Activated naive CD8-positive, alpha-beta T cell treated with anti-CD3 and anti-CD28 coated beads, Interleukin-2, amount 10 ng/mL, durations not matched to agents 7 days and 5 days (primary cell): ENCODE measurements at regions not wholly inside any gene's neighbourhood (a gene's known extent, or its start where the extent isn't known, plus 50 kb on each side); places are given as distances from the start of the nearest gene placed in this dataset.
A peak's percentile ranks its signal among the peaks of the same experiment; 100 is the strongest.
"Not testable (repeated sequence)": the region's sequence is repeated elsewhere in the genome, so short reads cannot be mapped to it uniquely, and the experiment has no call there.

Source experiments
- ATAC-seq: fragments of 150-1000 bp; cut with Tn5 transposase; one replicate; pipeline ENCODE4 v1.10.0; 2021; ENCODE audit warnings: low read depth, moderate library complexity
- POLR2A ChIA-PET: fragments of 350-600 bp; sonication (Branson Sonifier 250); formaldehyde crosslinking; loops from one replicate; lab custom pipeline; 2021; ENCODE audit warnings: antibody characterized with exemption; lab: Charles Lee
- DNase-seq: peaks from one replicate; pipeline ENCODE4 v3.0.0; 2021
- H3K27ac Mint-ChIP-seq: one replicate; pipeline ENCODE4 v1.8.0; 2022; ENCODE audit warnings: mild to moderate bottlenecking, mixed read lengths
- H3K27me3 Mint-ChIP-seq: one replicate; pipeline ENCODE4 v1.8.0; 2022; ENCODE audit warnings: mild to moderate bottlenecking, moderate library complexity, mixed read lengths
- H3K36me3 Mint-ChIP-seq: one replicate; pipeline ENCODE4 v1.8.0; 2021; ENCODE audit warnings: mild to moderate bottlenecking, mixed read lengths
- H3K4me1 Mint-ChIP-seq: one replicate; pipeline ENCODE4 v1.8.0; 2021; ENCODE audit warnings: mixed read lengths
- H3K4me3 Mint-ChIP-seq: one replicate; pipeline ENCODE4 v1.8.0; 2022; ENCODE audit warnings: mild to moderate bottlenecking, moderate library complexity, mixed read lengths
- H3K9me3 Mint-ChIP-seq: one replicate; pipeline ENCODE4 v1.8.0; 2021; ENCODE audit warnings: mixed read lengths

GRCh38 chr5:158450751-158451171 lies 591.8 kb upstream of the CLINT1 start:
- Mint-ChIP-seq H3K4me1 (no peaks in the 10 kb centered on the region), H3K27me3 (no peaks in the 10 kb centered on the region), H3K36me3 (peaks cover 3% of the 10 kb centered on the region), H3K9me3 (peaks cover 4% of the 10 kb centered on the region), H3K4me3 (no peak overlapping the region), H3K27ac (no peak overlapping the region)
- POLR2A ChIA-PET, result no interaction called here
- ATAC-seq (no peak), DNase-seq (no peak)

GRCh38 chr5:158446761-158447160 lies 587.8 kb upstream of the CLINT1 start:
- H3K9me3 Mint-ChIP-seq, result peaks cover 14% of the 10 kb centered on the region
- POLR2A ChIA-PET, DNase-seq, ATAC-seq, H3K27ac Mint-ChIP-seq, H3K36me3 Mint-ChIP-seq, H3K27me3 Mint-ChIP-seq, H3K4me3 Mint-ChIP-seq, H3K4me1 Mint-ChIP-seq: not testable (repeated sequence)

GRCh38 chr5:158439204-158439603 lies 580.3 kb upstream of the CLINT1 start:
- H3K9me3 Mint-ChIP-seq, result peaks cover 19% of the 10 kb centered on the region
- peaks cover 22% of the 10 kb centered on the region for H3K4me1 Mint-ChIP-seq
- not testable (repeated sequence) for H3K4me3 Mint-ChIP-seq

GRCh38 chr5:158436271-158437065 lies 577.5 kb upstream of the CLINT1 start:
- POLR2A ChIA-PET, result no interaction called here
- Mint-ChIP-seq H3K4me3 (no peak overlapping the region), H3K27me3 (no peaks in the 10 kb centered on the region), H3K27ac (peak overlapping the region; percentile 89), H3K4me1 (peaks cover 39% of the 10 kb centered on the region), H3K36me3 (peaks cover 31% of the 10 kb centered on the region), H3K9me3 (peaks cover 20% of the 10 kb centered on the region)
- DNase-seq, result no peak
- no peak for ATAC-seq

More at GRCh38 chr5:158439204-158439603, 580.3 kb upstream of the CLINT1 start:
- DNase-seq, H3K27me3 Mint-ChIP-seq, H3K27ac Mint-ChIP-seq, POLR2A ChIA-PET, ATAC-seq: not testable (repeated sequence)
- H3K36me3 Mint-ChIP-seq, result peaks cover 17% of the 10 kb centered on the region

GRCh38 chr5:158435161-158435616 lies 576.2 kb upstream of the CLINT1 start:
- Mint-ChIP-seq H3K27ac (peak overlapping the region; percentile 89), H3K27me3 (no peaks in the 10 kb centered on the region), H3K4me3 (peak overlapping the region; percentile 76), H3K4me1 (peaks cover 40% of the 10 kb centered on the region), H3K36me3 (peaks cover 29% of the 10 kb centered on the region), H3K9me3 (peaks cover 18% of the 10 kb centered on the region)
- POLR2A ChIA-PET, result no interaction called here
- DNase-seq (peak; percentile 43), ATAC-seq (peak; percentile 89)

GRCh38 chr5:158434749-158435148 lies 575.8 kb upstream of the CLINT1 start:
- Mint-ChIP-seq H3K9me3 (peaks cover 18% of the 10 kb centered on the region), H3K27ac (peak overlapping the region; percentile 89), H3K4me1 (peaks cover 40% of the 10 kb centered on the region), H3K27me3 (no peaks in the 10 kb centered on the region), H3K36me3 (peaks cover 31% of the 10 kb centered on the region), H3K4me3 (no peak overlapping the region)
- ATAC-seq (peak; percentile 9), DNase-seq (no peak)
- POLR2A ChIA-PET, result no interaction called here

GRCh38 chr5:158433634-158434033 lies 574.7 kb upstream of the CLINT1 start:
- Mint-ChIP-seq H3K36me3 (peaks cover 34% of the 10 kb centered on the region), H3K27me3 (no peaks in the 10 kb centered on the region), H3K4me1 (peaks cover 40% of the 10 kb centered on the region), H3K9me3 (peaks cover 17% of the 10 kb centered on the region), H3K4me3 (peak overlapping the region; percentile 31), H3K27ac (peak overlapping the region; percentile 89)
- ATAC-seq (no peak), DNase-seq (no peak)
- POLR2A ChIA-PET, result interaction anchor here (0.6 kb wide), 1 partner anchor 1141 kb away, joined by 3 read pairs; no protein-coding TSS in a partner anchor

- ATAC-seq, result no peak
- H3K27me3 Mint-ChIP-seq, result no peaks in the 10 kb centered on the region
- POLR2A ChIA-PET, result no interaction called here
- peaks cover 9% of the 10 kb centered on the region for H3K9me3 Mint-ChIP-seq
- peaks cover 36% of the 10 kb centered on the region for H3K4me1 Mint-ChIP-seq
- H3K4me3 Mint-ChIP-seq, result no peak overlapping the region
- H3K27ac Mint-ChIP-seq, result no peak overlapping the region
- peaks cover 22% of the 10 kb centered on the region for H3K36me3 Mint-ChIP-seq
- DNase-seq, result no peak
Observed at GRCh38 chr5:158431369-158432029, 572.6 kb upstream of the CLINT1 start.

- POLR2A ChIA-PET, result no interaction called here
- no peak overlapping the region for H3K27ac Mint-ChIP-seq
Observed at GRCh38 chr5:158430798-158431167, 571.8 kb upstream of the CLINT1 start.

GRCh38 chr5:158430166-158430797 lies 571.3 kb upstream of the CLINT1 start:
- Mint-ChIP-seq H3K4me3 (no peak overlapping the region), H3K27ac (peak overlapping the region; percentile 12), H3K27me3 (no peaks in the 10 kb centered on the region), H3K9me3 (peaks cover 9% of the 10 kb centered on the region), H3K36me3 (peaks cover 19% of the 10 kb centered on the region), H3K4me1 (peaks cover 26% of the 10 kb centered on the region)
- ATAC-seq, result no peak
- POLR2A ChIA-PET, result no interaction called here
- no peak for DNase-seq

More at GRCh38 chr5:158430798-158431167, 571.8 kb upstream of the CLINT1 start:
- H3K4me1 Mint-ChIP-seq, result peaks cover 31% of the 10 kb centered on the region
- DNase-seq (no peak), ATAC-seq (no peak)
- no peak overlapping the region for H3K4me3 Mint-ChIP-seq
- H3K36me3 Mint-ChIP-seq, result peaks cover 19% of the 10 kb centered on the region
- H3K9me3 Mint-ChIP-seq, result peaks cover 9% of the 10 kb centered on the region
- no peaks in the 10 kb centered on the region for H3K27me3 Mint-ChIP-seq

GRCh38 chr5:158429564-158429963 lies 570.6 kb upstream of the CLINT1 start:
- peaks cover 21% of the 10 kb centered on the region for H3K4me1 Mint-ChIP-seq
- no peak for ATAC-seq
- POLR2A ChIA-PET, result no interaction called here
- no peak overlapping the region for H3K4me3 Mint-ChIP-seq
- H3K36me3 Mint-ChIP-seq, result peaks cover 19% of the 10 kb centered on the region
- no peak overlapping the region for H3K27ac Mint-ChIP-seq
- DNase-seq, result no peak
- H3K27me3 Mint-ChIP-seq, result no peaks in the 10 kb centered on the region
- H3K9me3 Mint-ChIP-seq, result peaks cover 9% of the 10 kb centered on the region

- Mint-ChIP-seq H3K9me3 (peaks cover 2% of the 10 kb centered on the region), H3K27me3 (no peaks in the 10 kb centered on the region), H3K4me1 (no peaks in the 10 kb centered on the region), H3K36me3 (no peaks in the 10 kb centered on the region), H3K4me3 (no peak overlapping the region), H3K27ac (no peak overlapping the region)
- POLR2A ChIA-PET, result no interaction called here
- DNase-seq (no peak), ATAC-seq (no peak)
Observed at GRCh38 chr5:158423623-158424200, 564.8 kb upstream of the CLINT1 start.
